Smooth muscle cell (in vitro differentiated cells): ENCODE measurements at regions not wholly inside any gene's neighbourhood (a gene's known extent, or its start where the extent isn't known, plus 50 kb on each side); places are given as distances from the start of the nearest gene placed in this dataset.

Experiments
- DNase-seq: peaks from one replicate; lab custom pipeline; 2025; ENCODE audit not compliant: unreplicated experiment; lab: John Stamatoyannopoulos, UW
- H2AFZ ChIP-seq: fragments of 200-600 bp; sonication (generic); 2 replicates; pipeline ENCODE4 v1.6.0; 2016; ENCODE audit warnings: antibody characterized with exemption, low read depth, mild to moderate bottlenecking
- H3F3A ChIP-seq: fragments of 200-600 bp; sonication (generic); 2 replicates; pipeline ENCODE4 v1.6.0; 2017; ENCODE audit warnings: antibody characterized with exemption, low read depth
- H3K27ac ChIP-seq: fragments of 200-600 bp; sonication (generic); 2 replicates; pipeline ENCODE4 v1.5.1; 2016; ENCODE audit warnings: low read depth, mild to moderate bottlenecking
- H3K27me3 ChIP-seq: fragments of 200-600 bp; sonication (generic); 2 replicates; pipeline ENCODE4 v1.6.1; 2016; ENCODE audit warnings: low read depth, mild to moderate bottlenecking
- H3K36me3 ChIP-seq: fragments of 200-600 bp; sonication (generic); 2 replicates; pipeline ENCODE4 v1.5.1; 2016; ENCODE audit warnings: low read depth
- H3K4me1 ChIP-seq: fragments of 200-600 bp; sonication (generic); 2 replicates; pipeline ENCODE4 v1.5.1; 2016; ENCODE audit warnings: low read depth
- H3K4me2 ChIP-seq: fragments of 200-600 bp; sonication (generic); 2 replicates; pipeline ENCODE4 v1.6.0; 2016; ENCODE audit warnings: mild to moderate bottlenecking
- H3K4me3 ChIP-seq: fragments of 200-600 bp; sonication (generic); 2 replicates; pipeline ENCODE4 v1.5.1; 2016; ENCODE audit warnings: mild to moderate bottlenecking
- H3K79me2 ChIP-seq: fragments of 200-600 bp; sonication (generic); 2 replicates; pipeline ENCODE4 v1.6.0; 2016; ENCODE audit warnings: low read depth, mild to moderate bottlenecking
- H3K9ac ChIP-seq: fragments of 200-600 bp; sonication (generic); 2 replicates; pipeline ENCODE4 v1.6.0; 2016; ENCODE audit warnings: low read depth
- H3K9me3 ChIP-seq: fragments of 200-600 bp; sonication (generic); replicated peaks from 2 replicates; pipeline ENCODE4 v1.5.1; 2016; ENCODE audit warnings: low read depth
- H4K20me1 ChIP-seq: fragments of 200-600 bp; sonication (generic); 2 replicates; pipeline ENCODE4 v1.6.0; 2016; ENCODE audit warnings: low read depth
- CTCF ChIP-seq: fragments of 200-600 bp; sonication (generic); IDR thresholded peaks from 2 replicates; pipeline ENCODE4 v1.5.1; 2017; ENCODE audit warnings: borderline replicate concordance, mild to moderate bottlenecking, antibody characterized with exemption; ENCODE audit not compliant: insufficient read depth, poor library complexity, severe bottlenecking
- WGBS: methylation state at CpG from one replicate; pipeline ENCODE4 v1.1.7; 2016; ENCODE audit warnings: low lambda C conversion rate; 5-methylcytosine and 5-hydroxymethylcytosine counted together

GRCh38 chr2:16393500-16394071 lies 272.0 kb downstream of the CYRIA start:
- H3K36me3 ChIP-seq = no peaks in the 10 kb centered on the region
- no peak for DNase-seq
- TF ChIP-seq CTCF = no peak
- H3K79me2 ChIP-seq = no peaks in the 10 kb centered on the region
- H3K9me3 ChIP-seq = no peaks in the 10 kb centered on the region
- no peak overlapping the region for H3K9ac ChIP-seq
- peaks cover 2% of the 10 kb centered on the region for H3F3A ChIP-seq
- no peaks in the 10 kb centered on the region for H4K20me1 ChIP-seq
- no peak overlapping the region for H2AFZ ChIP-seq
- H3K27ac ChIP-seq = no peak overlapping the region
- peaks cover 24% of the 10 kb centered on the region for H3K27me3 ChIP-seq
- no peak overlapping the region for H3K4me3 ChIP-seq
- 63% methylated on average over 8 of the region's 8 CpGs for WGBS
- peaks cover 15% of the 10 kb centered on the region for H3K4me1 ChIP-seq
- H3K4me2 ChIP-seq = no peak overlapping the region

- no peak for TF ChIP-seq CTCF
- no peaks in the 10 kb centered on the region for H3K9me3 ChIP-seq
- no peaks in the 10 kb centered on the region for H3K36me3 ChIP-seq
- 80% methylated on average over 14 of the region's 14 CpGs for WGBS
- H3K27me3 ChIP-seq = peaks cover 24% of the 10 kb centered on the region
- H3K9ac ChIP-seq = no peak overlapping the region
- H2AFZ ChIP-seq = no peak overlapping the region
- peaks cover 15% of the 10 kb centered on the region for H3K4me1 ChIP-seq
- H3K4me3 ChIP-seq = no peak overlapping the region
- H3F3A ChIP-seq = no peaks in the 10 kb centered on the region
- no peak for DNase-seq
- no peaks in the 10 kb centered on the region for H3K79me2 ChIP-seq
- no peak overlapping the region for H3K4me2 ChIP-seq
- H3K27ac ChIP-seq = no peak overlapping the region
- no peaks in the 10 kb centered on the region for H4K20me1 ChIP-seq
These were observed 272.8 kb downstream of the CYRIA start for GRCh38 chr2:16392647-16393499.

GRCh38 chr2:16391986-16392385 lies 273.6 kb downstream of the CYRIA start:
- Histone ChIP-seq H3K4me2 (no peak overlapping the region), H4K20me1 (no peaks in the 10 kb centered on the region), H3K9me3 (no peaks in the 10 kb centered on the region), H2AFZ (no peak overlapping the region), H3K4me3 (no peak overlapping the region), H3K36me3 (no peaks in the 10 kb centered on the region), H3K79me2 (no peaks in the 10 kb centered on the region), H3F3A (no peaks in the 10 kb centered on the region), H3K9ac (no peak overlapping the region), H3K4me1 (peaks cover 15% of the 10 kb centered on the region), H3K27ac (no peak overlapping the region), H3K27me3 (peaks cover 24% of the 10 kb centered on the region)
- WGBS = 83% methylated on average over 5 of the region's 5 CpGs
- no peak for DNase-seq
- no peak for TF ChIP-seq CTCF
